NB4 (cell line): ENCODE measurements at regions not wholly inside any gene's neighbourhood (a gene's known extent, or its start where the extent isn't known, plus 50 kb on each side); places are given as distances from the start of the nearest gene placed in this dataset.

ENCODE experiments used
- DNase-seq: peaks from one replicate; pipeline ENCODE4 v3.0.0; 2010; ENCODE audit warnings: low read depth
- H3K4me3 ChIP-seq: one replicate; pipeline ENCODE4 v1.5.1; 2011; ENCODE audit warnings: mild to moderate bottlenecking, low read depth, low read length, moderate library complexity
- CTCF ChIP-seq: IDR thresholded peaks from one replicate; pipeline ENCODE4 v1.5.1; 2012; ENCODE audit warnings: low read depth, low read length
- MAX ChIP-seq: IDR thresholded peaks from 2 replicates; pipeline ENCODE4 v1.6.1; 2011; ENCODE audit warnings: low read depth, low read length
- MYC ChIP-seq: IDR thresholded peaks from 2 replicates; pipeline ENCODE4 v1.6.1; 2011; ENCODE audit warnings: low read depth, low read length
- POLR2A ChIP-seq: IDR thresholded peaks from 2 replicates; pipeline ENCODE4 v1.6.1; 2011; ENCODE audit warnings: mild to moderate bottlenecking; ENCODE audit not compliant: insufficient read length; ENCODE audit errors: extremely low read depth

DNA sequence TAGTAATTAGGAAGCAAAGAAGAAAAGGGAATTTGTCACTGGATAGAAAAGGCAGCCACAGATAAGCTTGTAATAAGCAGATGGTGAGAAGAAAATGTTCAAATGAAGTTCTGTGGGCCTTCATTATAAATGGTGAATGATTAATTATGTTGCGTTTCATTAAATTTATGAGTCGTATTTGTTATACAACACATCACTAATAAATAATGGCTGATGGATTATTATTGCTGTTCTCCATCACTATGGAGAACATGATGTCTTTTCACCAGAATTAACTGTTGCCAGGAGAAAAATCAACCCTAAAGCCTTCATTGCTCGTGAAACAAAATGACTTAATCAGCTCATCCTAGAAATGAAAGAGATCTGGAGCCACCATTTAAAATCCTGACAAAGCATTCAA, 158.5 kb downstream of the BTBD3 start:
- H3K4me3 ChIP-seq: no peak overlapping the region
- TF ChIP-seq MYC (no peak), CTCF (no peak)
- DNase-seq: no peak

GRCh38 chr20:12077875-12078274, 160.2 kb downstream of the BTBD3 start:
- no peak for DNase-seq
- no peak overlapping the region for H3K4me3 ChIP-seq
- no peak for TF ChIP-seq MAX
- no peak for TF ChIP-seq MYC
- no peak for TF ChIP-seq POLR2A
- no peak for TF ChIP-seq CTCF

GRCh38 chr20:12079490-12079889, 161.8 kb downstream of the BTBD3 start:
- no peak for TF ChIP-seq MYC
- TF ChIP-seq MAX: no peak
- TF ChIP-seq POLR2A: no peak
- TF ChIP-seq CTCF: no peak
- no peak overlapping the region for H3K4me3 ChIP-seq
- DNase-seq: no peak

- DNase-seq: no peak
- no peak for TF ChIP-seq CTCF
- no peak for TF ChIP-seq MYC
- TF ChIP-seq MAX: no peak
- H3K4me3 ChIP-seq: no peak overlapping the region
Observed at GRCh38 chr20:12083269-12083668, 165.6 kb downstream of the BTBD3 start.

GRCh38 chr20:12084482-12084881, 166.8 kb downstream of the BTBD3 start:
- TF ChIP-seq POLR2A: no peak
- no peak for TF ChIP-seq MAX
- no peak for TF ChIP-seq MYC
- TF ChIP-seq CTCF: no peak
- H3K4me3 ChIP-seq: no peak overlapping the region
- DNase-seq: no peak

GRCh38 chr20:12086359-12086758, 168.7 kb downstream of the BTBD3 start:
- no peak for DNase-seq
- H3K4me3 ChIP-seq: no peak overlapping the region
- no peak for TF ChIP-seq MYC
- no peak for TF ChIP-seq MAX
- no peak for TF ChIP-seq POLR2A
- TF ChIP-seq CTCF: no peak
